GM12875 (cell line): ENCODE measurements at regions not wholly inside any gene's neighbourhood (a gene's known extent, or its start where the extent isn't known, plus 50 kb on each side); places are given as distances from the start of the nearest gene placed in this dataset.

Source experiments
- H3K4me3 ChIP-seq: one replicate; pipeline ENCODE4 v1.5.1; 2011; ENCODE audit warnings: low read depth, low read length, control low read depth
- CTCF ChIP-seq: IDR thresholded peaks from 2 replicates; pipeline ENCODE4 v1.5.1; 2011; ENCODE audit warnings: low read depth, mild to moderate bottlenecking, control low read depth, inconsistent platforms, low read length, moderate library complexity, borderline replicate concordance; ENCODE audit not compliant: insufficient read depth

- H3K4me3 ChIP-seq: no peak overlapping the region
- no peak for TF ChIP-seq CTCF
Measured at GRCh38 chr13:87889254-87889653, 218.1 kb downstream of the SLITRK5 start.

- H3K4me3 ChIP-seq: no peak overlapping the region
- no peak for TF ChIP-seq CTCF
Measured at GRCh38 chr13:87893186-87893585, 222.0 kb downstream of the SLITRK5 start.

DNA sequence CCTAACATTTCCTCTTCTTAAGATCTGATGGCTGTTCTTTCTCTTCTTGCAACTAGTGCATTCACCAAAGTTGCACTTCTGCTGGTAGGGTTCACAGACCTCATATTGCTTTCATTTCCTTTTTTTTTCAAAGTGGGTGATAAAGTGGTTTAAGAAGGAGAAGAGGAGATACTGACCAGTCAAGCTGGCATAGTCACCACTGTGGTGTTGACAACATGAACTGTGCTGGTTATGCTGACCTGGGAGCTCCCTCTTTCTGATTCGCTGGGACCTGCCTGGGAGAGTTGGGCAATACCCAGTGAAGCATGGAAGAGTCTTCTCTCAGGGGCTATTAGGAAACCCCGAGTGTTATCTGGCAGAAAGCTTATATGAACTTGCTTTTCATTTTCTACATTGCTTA, 222.9 kb downstream of the SLITRK5 start:
- TF ChIP-seq CTCF: no peak
- H3K4me3 ChIP-seq: no peak overlapping the region

DNA sequence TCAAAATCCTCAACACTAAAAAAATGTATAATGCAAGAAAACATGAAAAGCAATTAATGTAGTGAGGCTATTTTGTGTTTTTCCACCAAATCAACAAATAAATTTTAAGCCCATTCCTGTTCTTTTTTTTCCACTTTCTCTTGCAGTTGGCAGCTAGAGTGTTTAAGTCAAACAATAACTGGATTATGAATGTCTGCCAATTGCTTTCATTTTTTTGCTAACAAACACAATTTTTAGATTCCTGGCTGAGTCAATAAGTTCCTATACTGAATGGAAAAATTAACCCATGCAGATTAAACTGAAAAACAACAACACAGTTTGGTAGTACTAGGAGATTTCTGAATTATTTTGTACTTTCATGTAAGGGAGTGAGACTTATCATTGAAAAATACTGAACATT, 232.4 kb downstream of the SLITRK5 start:
- no peak overlapping the region for H3K4me3 ChIP-seq
- no peak for TF ChIP-seq CTCF

GRCh38 chr13:87906411-87906810, 235.2 kb downstream of the SLITRK5 start:
- H3K4me3 ChIP-seq: no peak overlapping the region
- no peak for TF ChIP-seq CTCF

DNA sequence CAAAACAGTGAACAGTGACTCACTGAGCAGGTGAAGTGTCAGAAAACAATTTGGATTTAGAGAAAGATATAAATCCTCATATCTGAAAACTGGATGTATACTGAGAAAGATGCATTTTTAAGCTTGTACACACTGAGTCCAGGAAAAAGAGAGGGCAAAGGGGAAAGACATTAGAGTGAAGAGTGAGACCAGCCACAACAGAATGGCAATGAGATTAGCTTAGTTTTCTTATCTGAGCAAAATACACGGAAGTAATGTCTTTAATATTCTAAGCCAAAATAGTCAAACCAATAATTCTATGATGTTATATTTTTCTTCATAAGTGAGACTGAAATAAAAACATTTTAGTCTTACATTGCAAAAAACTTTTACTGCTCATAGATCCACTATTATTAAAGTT, 236.0 kb downstream of the SLITRK5 start:
- H3K4me3 ChIP-seq: no peak overlapping the region
- TF ChIP-seq CTCF: no peak

GRCh38 chr13:87919956-87920355, 248.8 kb downstream of the SLITRK5 start:
- TF ChIP-seq CTCF: no peak
- H3K4me3 ChIP-seq: no peak overlapping the region
